GM20000 (cell line): ENCODE measurements at regions not wholly inside any gene's neighbourhood (a gene's known extent, or its start where the extent isn't known, plus 50 kb on each side); places are given as distances from the start of the nearest gene placed in this dataset.

Experiments
- DNase-seq: peaks from one replicate; pipeline ENCODE4 v3.0.0; 2012; ENCODE audit warnings: low spot score
- TF ChIP-seq, protein P1 (sequence below): IDR thresholded peaks from 2 replicates; pipeline ENCODE4 v1.5.1; 2012; ENCODE audit warnings: mild to moderate bottlenecking, control low read depth; ENCODE audit errors: extremely low read depth, missing control alignments

DNA sequence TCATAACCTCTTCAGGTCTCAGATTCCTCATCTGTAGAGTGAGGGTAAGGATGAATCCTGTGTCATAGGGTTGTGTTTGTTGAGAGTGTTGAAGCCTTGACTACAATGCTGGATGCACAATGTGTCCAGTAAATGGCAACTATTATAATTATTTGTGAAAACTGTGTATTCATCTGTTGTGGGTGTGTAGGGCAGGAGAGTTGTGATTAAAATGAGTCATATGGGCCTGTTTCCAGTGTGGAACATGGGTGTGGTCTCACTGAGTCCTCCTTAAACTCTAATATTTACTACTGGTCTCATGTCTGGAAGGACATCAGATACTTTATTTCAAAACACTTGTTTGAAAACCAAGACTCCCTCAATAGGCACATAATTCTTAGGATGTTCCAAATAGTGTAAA lies 208.5 kb upstream of the CASK start:
- DNase-seq = no peak
- TF ChIP-seq, protein P1, sequence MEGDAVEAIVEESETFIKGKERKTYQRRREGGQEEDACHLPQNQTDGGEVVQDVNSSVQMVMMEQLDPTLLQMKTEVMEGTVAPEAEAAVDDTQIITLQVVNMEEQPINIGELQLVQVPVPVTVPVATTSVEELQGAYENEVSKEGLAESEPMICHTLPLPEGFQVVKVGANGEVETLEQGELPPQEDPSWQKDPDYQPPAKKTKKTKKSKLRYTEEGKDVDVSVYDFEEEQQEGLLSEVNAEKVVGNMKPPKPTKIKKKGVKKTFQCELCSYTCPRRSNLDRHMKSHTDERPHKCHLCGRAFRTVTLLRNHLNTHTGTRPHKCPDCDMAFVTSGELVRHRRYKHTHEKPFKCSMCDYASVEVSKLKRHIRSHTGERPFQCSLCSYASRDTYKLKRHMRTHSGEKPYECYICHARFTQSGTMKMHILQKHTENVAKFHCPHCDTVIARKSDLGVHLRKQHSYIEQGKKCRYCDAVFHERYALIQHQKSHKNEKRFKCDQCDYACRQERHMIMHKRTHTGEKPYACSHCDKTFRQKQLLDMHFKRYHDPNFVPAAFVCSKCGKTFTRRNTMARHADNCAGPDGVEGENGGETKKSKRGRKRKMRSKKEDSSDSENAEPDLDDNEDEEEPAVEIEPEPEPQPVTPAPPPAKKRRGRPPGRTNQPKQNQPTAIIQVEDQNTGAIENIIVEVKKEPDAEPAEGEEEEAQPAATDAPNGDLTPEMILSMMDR = no peak

GRCh38 chrX:42129022-42129940 lies 205.9 kb upstream of the CASK start:
- TF ChIP-seq, protein P1 = no peak
- no peak for DNase-seq

DNA sequence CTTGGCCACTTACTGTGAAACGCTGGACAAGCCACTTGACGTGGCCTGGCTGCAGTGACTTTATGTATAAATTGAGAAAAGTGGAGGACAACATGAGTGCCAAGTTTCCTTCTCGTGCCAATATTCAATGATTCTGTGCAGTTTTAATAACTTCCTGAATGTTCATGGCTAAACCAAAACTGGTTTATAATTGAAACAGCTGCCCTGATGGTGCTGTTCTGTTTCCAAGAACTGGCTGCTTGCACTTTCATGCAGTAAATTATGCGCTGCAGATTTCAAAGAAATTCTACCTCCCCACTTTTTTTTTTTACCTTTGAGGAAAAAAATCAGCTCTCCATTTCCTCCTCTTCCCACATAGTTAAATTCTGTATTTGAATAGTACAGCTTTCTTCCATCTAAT lies 205.2 kb upstream of the CASK start:
- DNase-seq = no peak
- TF ChIP-seq, protein P1 = no peak

GRCh38 chrX:42128020-42128419 lies 204.7 kb upstream of the CASK start:
- TF ChIP-seq, protein P1 = no peak

DNA sequence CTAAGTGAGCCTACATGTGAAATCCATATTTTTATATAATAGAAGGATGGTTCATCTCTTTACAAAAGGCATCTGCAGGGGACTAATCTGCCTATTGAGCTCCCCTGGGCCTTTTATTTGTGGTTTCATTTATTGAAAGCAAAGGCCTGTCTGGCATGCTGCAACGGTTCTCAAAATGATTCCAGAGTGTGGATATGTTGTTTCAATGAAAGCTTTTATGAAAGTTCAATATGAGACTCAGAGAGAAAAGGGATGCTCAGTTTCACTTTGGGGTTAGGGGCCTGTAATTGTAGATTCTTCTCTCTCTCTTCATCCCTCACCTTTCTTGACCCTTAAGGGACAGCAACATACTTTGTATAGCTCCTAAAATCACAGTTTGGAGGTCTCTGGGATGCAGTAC lies 204.2 kb upstream of the CASK start:
- TF ChIP-seq, protein P1 = no peak
- DNase-seq = no peak

More at GRCh38 chrX:42128020-42128419, 204.7 kb upstream of the CASK start:
- peak; percentile 5 for DNase-seq

- DNase-seq = no peak
- TF ChIP-seq, protein P1 = no peak
These were observed 200.0 kb upstream of the CASK start for GRCh38 chrX:42123369-42123768.

DNA sequence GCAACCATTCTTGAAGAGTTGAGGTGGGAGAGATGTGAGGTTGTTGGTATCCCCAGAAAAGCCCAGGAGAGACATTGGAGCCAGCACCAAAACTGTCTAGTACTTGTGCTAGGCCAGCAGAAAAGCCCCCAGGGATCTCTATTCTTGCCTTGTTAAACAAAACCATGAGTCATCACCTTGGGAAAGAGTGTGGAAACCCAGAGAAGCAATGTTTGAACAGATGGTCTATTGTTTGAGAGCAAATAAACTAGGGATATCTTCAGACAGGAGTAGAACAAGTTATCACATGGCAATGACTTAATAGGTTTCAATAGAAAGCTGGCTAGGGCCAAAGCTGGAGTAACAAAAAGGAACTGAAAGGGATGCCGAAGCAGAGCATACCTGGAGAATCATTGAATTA lies 195.7 kb upstream of the CASK start:
- TF ChIP-seq, protein P1 = no peak
- DNase-seq = no peak
